Hindlimb muscle (tissue), 1 donor: ENCODE measurements at regions not wholly inside any gene's neighbourhood (a gene's known extent, or its start where the extent isn't known, plus 50 kb on each side); places are given as distances from the start of the nearest gene placed in this dataset.
A peak's percentile ranks its signal among the peaks of the same experiment; 100 is the strongest.

Experiments
- DNase-seq: peaks from one replicate; pipeline ENCODE4 v3.0.0-alpha.2; 2013

- DNase-seq = no peak
These were observed 73.4 kb downstream of the NTMT2 start for GRCh38 chr1:170219163-170219562.

GRCh38 chr1:170221031-170221430, 75.3 kb downstream of the NTMT2 start:
- DNase-seq = no peak

- no peak for DNase-seq
These were observed 75.7 kb downstream of the NTMT2 start for GRCh38 chr1:170221495-170221894.

DNA sequence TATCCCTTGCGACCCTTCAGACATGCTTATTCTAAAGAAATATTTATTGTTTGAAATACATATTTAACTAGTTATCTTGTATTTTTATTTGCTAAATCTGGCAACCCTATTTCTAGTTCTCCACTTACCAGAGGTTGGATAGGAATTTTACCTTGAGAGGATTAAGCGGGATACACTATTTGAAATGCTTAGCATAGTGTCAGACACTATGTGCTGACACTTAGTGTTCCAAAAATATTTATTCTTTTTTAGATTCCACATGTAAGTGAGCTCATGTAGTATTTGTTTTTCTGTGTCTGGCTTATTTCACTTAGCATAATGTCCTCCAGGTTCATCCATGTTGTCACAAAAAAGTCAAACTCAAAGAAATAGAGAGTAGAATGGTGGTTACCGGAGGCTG, 78.7 kb downstream of the NTMT2 start:
- no peak for DNase-seq

DNA sequence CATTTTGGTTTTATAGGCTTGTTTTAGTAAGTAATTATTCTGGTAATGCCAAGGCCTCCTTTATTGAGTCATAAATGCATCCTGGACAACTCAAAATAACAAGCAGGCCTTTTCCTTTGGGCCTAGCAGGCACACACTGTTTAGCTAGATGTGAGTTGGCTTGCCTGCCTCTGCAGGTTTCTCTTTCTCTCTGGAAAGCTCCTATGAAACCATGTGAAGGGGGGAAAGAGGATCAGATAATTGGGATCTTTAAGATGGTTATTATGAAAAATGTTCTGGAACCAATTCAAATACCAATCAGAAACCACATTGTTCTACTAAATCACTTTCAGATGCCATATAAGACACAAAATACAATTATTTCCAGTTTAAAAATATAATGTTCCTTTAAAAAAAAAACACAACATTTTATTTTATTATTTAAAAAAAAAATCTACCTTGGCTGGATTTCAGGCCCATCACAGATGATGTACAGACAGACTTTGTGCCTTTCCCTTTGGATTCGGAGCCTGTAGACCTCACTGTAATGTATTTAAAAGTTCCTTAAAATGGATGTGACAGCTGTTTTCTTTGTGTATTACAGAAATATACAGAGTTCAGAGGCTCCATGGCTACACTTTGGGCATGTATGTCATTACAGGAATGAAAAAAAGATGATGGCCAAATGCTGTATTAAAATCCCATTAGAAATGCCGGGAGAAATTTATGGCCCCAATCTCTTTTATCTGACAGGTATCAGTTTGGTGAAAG, 80.2 kb downstream of the NTMT2 start:
- no peak for DNase-seq

DNA sequence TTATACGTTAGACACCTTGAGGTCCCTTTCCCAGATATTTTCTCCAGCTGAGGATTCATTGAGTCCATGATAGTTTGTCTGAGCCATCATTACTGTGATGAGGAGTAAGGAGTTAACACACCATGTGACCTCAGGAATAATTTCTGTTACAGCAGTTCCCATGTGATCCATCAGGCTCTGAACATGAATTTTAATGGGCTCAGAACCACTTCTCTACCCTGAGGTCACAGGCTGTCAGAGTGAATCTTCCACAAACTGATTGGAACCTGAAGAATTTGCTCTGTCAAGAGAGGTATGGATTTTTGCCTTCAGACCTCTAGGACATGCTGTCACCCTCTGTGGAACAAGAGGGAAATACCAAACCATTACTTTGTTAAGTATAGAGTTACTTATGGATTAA, 81.0 kb downstream of the NTMT2 start:
- no peak for DNase-seq

- DNase-seq = no peak
These were observed 84.6 kb downstream of the NTMT2 start for GRCh38 chr1:170230323-170230722.

DNA sequence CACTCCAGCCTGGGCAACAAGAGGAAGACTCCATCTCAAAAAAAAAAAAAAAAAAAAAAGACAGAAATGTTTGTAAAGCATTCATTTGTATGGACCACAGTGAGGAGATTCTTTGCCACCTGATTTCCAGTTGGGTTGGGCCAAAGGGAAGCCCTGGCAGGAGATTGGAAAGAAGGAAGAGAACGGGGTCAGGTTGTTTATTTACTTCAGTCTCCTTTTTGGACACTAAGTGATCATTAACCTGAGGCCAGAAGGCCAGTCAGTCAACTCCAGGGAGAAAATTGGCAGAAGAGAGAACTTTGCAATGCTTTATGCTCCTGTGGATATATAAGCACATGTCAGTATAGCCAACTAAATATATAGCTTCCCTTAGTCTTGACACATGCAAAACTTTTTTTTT, 85.9 kb downstream of the NTMT2 start:
- DNase-seq = no peak

DNA sequence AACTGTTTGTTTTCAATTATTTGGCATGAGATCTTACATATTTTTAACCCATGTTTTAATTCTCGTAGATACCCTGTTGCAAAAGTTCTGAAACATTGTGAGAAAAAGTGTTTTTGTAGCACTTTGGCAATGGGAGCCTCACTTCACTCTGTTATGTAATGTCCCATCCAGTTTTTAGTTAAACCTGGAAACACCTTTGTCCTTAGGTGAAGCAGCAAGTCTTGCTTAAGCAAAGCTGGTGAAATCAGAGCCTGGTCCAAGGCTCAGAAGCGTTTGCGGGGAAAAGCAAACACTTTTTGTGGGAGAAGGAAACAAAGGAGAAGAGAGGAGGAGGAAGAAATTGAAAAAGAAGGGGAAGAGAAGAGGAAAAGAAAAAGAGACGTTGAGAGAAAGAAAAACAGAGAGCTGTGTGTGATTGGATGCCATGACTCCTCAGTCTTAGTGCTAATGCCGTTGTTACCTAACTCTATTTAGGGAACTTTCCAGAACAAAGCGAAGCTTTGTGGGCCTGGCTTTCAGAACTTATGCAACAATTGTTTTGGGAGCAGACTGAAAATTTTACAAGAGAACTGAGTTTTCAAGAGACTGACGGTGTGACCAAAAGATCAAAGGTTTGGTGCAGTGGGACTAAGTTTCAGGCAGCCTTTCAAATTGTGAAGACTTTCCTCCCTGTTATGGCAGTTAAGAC, 93.1 kb downstream of the NTMT2 start:
- DNase-seq = no peak

GRCh38 chr1:170239445-170239844, 93.7 kb downstream of the NTMT2 start:
- DNase-seq = no peak

GRCh38 chr1:170240409-170240808, 94.7 kb downstream of the NTMT2 start:
- DNase-seq = no peak

GRCh38 chr1:170241266-170241851, 95.6 kb downstream of the NTMT2 start:
- no peak for DNase-seq

DNA sequence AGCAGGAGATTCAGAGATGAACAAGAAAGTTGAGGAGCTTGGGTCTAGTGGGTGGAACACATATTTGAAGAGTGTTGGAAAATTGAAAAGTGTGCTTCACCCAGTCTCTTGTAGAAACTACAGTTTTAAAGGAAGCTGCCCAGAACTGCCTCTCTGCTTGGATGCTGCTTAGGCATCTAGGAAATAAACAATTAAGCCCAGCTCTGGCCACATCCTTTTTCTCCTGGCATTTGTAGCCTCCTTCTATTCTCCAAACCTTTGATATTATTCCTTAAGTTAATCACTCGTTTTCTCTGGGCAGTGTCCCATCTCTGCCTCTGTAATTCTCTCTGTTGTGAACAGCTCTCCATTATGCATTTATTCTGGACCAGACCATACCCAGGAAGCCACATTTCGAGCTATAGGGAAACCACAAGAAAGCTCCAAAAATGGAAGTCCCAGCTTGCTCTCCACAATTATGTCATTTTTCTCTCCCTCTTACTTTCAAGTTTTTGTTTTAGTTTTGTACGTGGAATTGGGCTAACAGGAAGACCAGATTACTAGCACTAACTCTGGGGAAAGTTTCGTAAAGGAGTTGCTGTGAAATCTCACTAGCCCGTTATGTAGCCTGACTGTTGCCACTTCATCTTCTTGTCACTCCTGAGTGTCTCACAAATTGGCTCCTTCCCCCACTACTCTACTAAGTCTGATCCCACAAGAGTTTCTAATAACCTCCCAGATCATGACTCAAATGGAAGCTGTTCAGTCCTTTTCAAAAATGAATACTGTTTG, 102.2 kb downstream of the NTMT2 start:
- DNase-seq = no peak

GRCh38 chr1:170250531-170251276, 104.9 kb downstream of the NTMT2 start:
- DNase-seq = no peak

DNA sequence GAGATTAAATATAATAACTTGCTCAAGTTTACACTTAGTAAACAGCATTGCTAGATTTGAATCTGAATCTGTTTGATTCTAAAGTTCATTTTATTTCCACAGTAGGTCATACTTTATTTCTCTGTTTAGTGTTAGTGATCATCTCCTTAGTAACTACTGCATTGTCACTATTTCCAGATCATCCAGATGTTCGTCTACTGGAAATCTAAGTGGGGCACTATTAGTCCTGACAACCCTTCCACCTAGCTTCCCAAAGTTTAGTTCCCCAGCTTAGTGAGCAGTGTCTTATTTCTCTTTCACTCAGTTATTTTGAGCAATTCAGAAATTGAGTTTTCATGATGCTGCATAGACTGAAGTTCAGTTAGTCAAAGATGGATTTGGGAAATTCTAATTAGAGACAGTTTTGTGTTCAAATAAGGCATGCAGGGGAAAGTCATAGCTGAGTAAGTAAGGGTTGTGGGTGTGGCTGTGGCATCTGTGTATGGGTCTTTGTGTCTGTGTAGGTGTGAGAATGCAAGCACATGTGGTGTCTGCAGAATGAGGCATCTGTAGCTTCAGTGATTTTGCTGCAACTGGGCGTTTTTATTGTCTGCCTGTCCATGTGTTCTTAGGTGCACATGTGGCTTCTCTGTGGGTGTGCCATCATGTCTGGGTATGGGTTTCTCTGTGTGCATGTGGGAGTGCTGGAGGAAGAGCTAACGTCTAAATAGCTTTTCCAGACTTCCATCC, 107.3 kb downstream of the NTMT2 start:
- peak; percentile 31 for DNase-seq

- DNase-seq = peak; percentile 53
These were observed 108.6 kb downstream of the NTMT2 start for GRCh38 chr1:170254371-170254770.

GRCh38 chr1:170261669-170262068, 115.9 kb downstream of the NTMT2 start:
- no peak for DNase-seq

DNA sequence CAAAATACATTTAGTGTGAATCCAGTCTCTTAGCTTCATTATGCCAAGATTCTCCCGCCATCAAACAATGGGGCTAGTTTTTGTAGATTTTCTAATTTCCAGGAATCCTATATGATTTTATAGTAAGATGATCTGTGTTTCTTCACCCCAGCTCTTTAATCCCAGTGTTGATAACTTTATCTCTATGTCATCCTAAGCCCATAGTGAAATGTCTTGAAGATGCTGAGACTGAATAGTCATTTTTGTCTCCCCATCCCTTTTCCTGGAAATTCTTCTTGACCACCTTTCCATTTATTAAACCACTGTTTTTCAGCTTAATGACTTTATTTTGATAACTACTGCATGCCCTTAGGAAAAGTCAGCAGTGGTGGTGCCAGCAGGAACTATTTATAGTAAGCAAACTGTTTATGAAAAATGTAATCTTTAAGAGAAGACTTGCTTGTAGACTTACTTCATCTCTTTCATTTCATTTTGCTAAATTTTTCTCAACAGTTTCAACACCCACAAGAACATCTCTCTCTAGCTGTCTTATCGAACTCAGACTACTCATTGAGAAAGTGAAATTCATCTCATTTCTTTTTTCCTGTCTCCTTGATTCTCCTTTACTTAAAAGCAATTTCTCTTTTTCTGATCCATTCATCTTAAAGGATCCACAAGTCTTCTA, 116.6 kb downstream of the NTMT2 start:
- DNase-seq = no peak

DNA sequence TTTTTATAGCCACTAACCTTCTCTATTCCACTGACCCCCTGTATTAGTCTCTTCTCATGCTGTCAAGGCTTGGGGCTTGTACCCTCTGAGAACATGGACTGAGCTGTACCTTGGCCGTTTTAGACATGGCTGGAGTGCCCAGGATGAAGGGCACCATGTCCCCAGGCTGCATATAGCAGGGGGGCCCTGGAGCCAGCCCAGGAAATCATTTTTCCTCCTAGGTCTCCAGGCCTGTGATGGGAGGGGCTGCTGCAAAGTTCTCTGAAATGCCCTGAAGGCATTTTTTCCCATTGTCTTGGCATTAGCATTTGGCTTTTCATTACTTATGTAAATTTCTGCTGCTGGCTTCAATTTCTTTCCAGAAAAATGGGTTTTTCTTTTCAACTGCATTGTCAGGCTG, 119.5 kb downstream of the NTMT2 start:
- no peak for DNase-seq

DNA sequence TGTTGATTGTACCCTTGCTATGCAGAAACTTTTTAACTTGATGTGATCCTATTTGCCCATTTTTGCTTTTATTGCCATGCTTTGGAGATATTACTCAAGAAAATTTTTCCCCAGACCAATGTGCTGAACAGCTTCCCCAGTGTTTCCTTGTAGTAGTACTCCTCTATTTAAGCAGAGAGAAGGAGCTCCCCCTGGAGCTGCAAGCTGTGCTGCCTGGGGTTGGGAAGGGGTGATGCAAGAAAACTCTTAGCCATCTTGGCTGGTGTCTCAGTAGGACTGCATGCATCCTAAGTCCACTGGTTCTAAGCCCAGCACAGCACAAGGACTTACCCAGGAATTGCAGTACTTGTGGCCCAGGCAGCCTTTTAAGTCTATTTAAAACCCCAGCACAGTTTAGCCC, 121.6 kb downstream of the NTMT2 start:
- DNase-seq = no peak
